IPS-NIHi11 (cell line): ENCODE measurements at regions not wholly inside any gene's neighbourhood (a gene's known extent, or its start where the extent isn't known, plus 50 kb on each side); places are given as distances from the start of the nearest gene placed in this dataset.
"Not testable (repeated sequence)": the region's sequence is repeated elsewhere in the genome, so short reads cannot be mapped to it uniquely, and the experiment has no call there.

Experiments used
- DNase-seq: peaks from one replicate; pipeline ENCODE4 v3.0.0; 2012; ENCODE audit warnings: mixed read lengths, low spot score

GRCh38 chr1:235059221-235059620 is 69.4 kb downstream of the TOMM20 start:
- DNase-seq = no peak

DNA sequence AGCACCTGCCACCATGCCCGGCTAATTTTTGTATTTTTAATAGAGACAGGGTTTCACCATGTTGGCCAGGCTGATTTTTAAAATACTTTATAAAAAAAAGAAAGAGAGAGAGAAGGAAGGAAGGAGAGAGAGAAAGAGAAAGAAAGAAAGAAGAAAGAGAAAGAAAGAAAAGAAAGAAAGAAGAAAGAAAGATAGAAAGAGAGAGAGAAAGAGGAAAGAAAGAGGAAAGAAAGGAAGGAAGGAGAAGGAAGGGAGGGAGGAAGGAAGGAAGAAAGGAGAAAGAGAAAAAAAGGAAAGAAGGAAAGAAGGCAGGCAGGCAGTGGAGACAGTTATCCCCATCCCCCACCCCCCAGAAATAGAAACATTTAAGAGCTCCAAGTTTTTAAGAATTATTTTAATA is 69.9 kb downstream of the TOMM20 start:
- no peak for DNase-seq

DNA sequence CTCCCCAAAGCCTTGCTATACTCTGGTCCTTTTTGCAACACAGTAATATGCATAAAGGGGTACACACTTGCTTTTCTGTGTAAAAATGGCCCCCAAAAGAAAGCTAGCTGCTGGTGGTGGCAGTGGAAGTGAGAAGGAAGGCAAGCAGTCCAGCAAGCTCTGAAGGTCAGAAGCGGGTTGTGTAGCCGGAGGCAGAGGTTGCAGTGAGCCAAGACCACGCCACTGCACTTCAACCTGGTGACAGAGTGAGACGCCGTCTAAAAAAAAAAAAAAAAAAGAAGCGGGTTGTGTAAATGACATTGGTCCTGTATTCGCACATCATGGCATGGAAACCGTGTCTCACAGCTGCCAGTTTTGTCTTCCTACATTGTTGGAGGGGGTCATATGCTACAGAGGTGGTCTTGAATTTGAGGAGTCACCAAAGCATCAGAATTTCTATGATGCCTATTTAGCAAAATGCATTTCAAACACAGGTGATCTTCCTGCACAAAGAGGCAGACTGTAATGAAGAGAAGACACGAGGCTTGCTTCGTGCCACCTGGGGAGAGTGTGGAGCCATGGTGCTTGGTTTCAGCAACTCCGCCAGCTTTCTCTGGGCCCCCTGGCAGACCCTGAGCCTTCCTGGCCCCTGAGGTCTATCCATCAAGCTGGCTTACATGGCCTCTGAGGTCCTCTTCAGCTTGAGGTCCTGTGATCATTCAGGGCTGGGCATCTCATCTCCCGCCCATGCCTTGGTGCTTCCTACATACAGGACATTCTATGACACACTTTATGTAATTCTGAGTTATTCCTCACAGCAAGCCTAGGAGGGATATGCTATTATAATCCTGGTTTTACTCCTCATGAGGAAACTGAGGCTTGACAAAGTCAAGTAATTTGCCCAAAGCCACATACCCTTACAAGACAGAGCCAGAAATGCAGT is 71.0 kb downstream of the TOMM20 start:
- no peak for DNase-seq

- no peak for DNase-seq
Observed at GRCh38 chr1:235056937-235057336, 71.7 kb downstream of the TOMM20 start.

- no peak for DNase-seq
Observed at GRCh38 chr1:235054936-235055335, 73.7 kb downstream of the TOMM20 start.

GRCh38 chr1:235054466-235054865 is 74.2 kb downstream of the TOMM20 start:
- no peak for DNase-seq

DNA sequence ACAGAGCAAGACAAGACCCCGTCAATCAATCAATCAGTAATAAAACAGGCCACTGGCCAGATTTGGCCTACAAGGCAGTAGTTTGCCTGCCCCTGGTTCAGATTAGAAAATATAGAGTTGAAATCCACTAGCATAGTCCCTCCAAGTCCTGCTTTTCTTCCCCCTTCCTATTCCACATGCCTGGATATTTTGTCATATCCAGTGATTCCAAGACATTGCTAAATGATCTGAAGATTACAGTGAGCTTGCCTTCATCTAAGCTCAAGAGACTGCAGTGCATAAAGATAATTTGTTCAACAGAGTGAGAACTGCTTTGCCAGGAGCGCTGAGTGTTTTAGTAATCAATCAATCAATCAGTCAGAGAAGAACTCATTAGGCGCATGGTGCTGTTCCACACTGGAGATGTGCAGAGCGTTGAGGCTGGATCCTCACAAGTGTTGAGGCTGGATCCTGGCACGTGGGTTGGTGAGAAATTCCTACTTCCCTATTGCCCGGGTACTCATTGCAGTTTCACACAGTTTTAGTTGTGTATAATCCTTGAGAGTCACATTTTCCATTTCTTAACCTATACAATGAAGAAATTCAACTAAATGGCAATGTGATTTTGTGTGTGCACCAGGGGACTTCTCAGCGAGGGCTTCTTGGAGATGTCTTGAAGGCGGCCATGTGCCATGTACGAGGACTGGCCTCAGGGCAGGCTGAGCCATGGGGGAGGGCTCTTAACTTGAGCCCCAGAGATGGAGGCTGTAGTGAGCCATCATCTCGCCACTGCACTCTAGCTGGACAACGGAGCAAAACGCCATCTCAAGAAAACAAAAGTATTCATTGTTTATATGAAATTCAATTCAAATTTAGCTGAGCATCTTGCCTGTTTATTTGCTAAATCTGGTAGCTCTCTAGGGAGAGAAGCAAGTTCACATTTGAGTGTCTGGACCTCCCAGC is 76.3 kb downstream of the TOMM20 start:
- DNase-seq = no peak

- no peak for DNase-seq
Observed at GRCh38 chr1:235051521-235051920, 77.1 kb downstream of the TOMM20 start.

- DNase-seq = peak; percentile 43
Observed at GRCh38 chr1:235050911-235051360, 77.7 kb downstream of the TOMM20 start.

DNA sequence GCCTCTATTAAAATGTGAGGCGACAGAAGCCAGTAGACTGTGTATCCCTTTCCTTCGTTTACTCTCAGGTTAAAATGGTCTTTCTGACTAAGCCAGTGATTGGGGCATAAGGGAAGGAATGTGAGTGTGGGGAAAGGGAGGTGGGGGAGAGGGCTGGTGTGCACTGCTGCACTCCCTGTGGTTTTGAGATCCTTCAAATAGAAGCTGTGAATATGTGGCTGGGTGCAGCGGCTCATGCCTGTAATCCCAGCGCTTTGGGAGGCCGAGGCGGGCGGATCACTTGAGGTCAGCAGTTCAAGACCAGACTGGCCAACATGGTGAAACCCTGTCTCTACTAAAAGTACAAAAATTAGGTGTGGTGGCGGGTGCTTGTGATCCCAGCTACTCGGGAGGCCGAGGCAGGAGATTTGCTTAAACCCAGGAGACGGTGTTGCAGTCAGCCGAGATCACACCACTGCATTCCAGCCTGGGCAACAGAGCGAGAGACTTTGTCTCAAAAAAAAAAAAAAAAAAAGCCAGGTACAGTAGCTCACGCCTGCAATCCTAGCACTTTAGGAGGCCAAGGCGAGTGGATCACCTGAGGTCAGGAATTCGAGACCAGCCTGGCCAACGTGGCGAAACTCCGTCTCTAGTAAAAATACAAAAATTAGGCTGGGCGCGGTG is 78.8 kb downstream of the TOMM20 start:
- not testable (repeated sequence) for DNase-seq

GRCh38 chr1:235049217-235049616 is 79.4 kb downstream of the TOMM20 start:
- no peak for DNase-seq

GRCh38 chr1:235047331-235047871 is 81.2 kb downstream of the TOMM20 start:
- DNase-seq = no peak

DNA sequence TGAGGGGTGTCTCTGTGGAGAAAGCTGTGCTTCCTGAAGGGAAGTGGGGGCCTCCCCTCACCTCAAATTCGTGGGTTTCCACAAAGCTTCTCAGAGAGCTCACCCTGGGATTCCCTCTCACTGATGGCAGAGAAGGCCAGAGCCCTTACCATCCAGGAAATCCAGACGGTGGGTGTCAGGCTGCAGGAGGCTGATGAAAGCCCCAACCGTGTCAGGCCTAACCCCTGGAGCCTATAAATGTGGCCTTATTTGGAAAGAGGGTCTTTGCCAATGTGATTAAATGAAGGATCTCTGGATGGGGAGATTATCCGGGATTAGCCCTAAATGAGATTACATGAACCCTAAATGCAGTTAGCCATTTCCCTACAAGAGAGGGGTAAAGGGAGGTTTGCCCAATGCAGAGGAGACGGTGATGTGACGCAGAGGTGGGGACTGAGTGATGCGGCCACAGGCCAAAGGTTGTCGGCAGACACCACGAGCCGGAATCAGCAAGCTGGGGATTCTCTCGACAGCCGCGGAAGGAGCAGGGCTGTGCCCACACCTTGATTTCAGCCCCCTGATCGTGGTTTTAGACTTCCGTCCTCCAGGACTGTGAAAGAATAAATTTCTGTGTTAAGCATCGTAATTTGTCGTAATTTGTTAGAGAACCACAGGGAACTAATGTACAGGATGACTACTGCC is 82.6 kb downstream of the TOMM20 start:
- DNase-seq = no peak

DNA sequence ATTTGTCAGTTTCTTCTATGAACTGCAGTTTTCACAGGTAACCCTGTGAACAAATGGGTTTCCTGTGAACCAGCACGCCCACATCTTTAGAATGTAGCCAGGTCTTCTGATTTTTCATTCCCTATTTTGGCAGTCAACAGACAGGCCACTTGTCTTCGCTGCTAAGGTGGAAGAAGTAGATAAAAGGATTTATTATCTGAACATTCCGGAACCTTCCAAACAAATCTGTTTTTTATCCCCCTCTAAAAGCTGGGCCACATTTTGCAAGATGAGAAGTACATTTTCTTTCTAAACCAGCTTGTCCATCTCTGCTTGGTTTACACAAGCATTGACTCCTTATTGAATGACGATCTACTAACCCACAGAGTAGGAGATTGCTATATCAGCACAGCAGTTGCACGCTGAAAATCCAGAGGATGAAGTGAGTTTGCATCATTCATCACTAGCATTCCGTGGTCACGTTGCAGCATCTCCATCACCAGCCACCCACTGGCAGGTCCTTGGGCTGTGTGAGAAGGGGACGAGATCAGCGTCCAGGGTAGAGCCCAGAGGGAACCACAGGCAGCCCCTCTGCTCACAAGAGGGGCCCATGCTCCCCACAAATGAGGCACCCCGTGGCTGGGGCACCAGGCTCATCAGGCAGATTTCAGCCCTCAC is 83.5 kb downstream of the TOMM20 start:
- no peak for DNase-seq

DNA sequence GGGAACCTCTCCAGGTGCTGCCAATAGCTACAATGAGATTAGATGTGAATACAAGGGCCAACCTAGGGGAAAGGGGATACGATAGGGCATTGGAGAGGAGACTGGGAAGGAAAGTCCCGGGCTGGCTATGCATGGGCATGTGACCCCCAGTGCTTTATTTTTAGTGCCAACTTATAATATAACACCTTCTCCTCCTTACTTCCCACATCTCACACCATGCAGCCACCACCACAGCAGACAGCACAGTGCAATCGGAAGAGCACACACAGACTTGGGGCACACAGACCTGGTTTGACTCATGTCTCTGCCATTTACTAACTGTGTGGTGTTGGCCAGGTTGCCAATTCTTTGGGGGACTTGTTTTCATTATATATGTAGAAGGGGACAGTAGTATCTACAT is 85.4 kb downstream of the TOMM20 start:
- DNase-seq = no peak

GRCh38 chr1:235038701-235039100 is 89.9 kb downstream of the TOMM20 start:
- no peak for DNase-seq

- DNase-seq = no peak
Observed at GRCh38 chr1:235035928-235036327, 92.7 kb downstream of the TOMM20 start.

DNA sequence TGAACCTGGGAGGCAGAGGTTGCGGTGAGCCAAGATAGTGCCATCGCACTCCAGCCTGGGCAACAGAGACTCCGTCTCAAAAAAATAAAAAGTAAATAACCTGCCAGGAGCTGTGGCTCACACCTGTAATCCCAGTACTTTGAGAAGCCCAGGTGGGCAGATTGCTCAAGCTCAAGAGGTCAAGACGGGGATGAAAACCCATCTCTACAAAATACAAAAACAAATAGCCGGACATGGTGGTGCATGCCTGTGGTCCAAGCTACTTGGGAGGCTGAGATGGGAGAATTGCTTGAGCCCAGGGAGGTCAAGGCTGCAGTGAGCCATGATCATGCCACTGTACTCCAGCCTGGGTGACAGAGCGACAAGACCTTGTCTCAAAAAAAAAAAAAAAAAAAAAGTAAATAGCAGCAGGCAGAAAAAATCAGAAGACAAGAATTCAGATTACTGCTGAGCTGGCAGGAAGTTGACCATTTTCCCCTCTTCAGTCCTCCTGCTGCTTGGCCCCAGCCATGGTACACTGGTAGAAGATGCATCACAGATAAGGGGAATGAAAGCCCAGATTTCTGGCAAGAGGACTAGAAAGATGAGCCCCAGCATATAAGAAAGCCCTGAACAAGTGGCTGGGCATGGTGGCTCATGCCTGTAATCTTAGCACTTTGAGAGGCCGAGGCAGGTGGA is 97.6 kb downstream of the TOMM20 start:
- DNase-seq = no peak

GRCh38 chr1:235027862-235028250 is 100.8 kb downstream of the TOMM20 start:
- no peak for DNase-seq
